Keratinocyte (primary cell): ENCODE measurements at regions not wholly inside any gene's neighbourhood (a gene's known extent, or its start where the extent isn't known, plus 50 kb on each side); places are given as distances from the start of the nearest gene placed in this dataset.

Experiments
- CTCF ChIP-seq, 3 experiments: IDR thresholded peaks in 1 of 3; conservative IDR thresholded peaks in 1 of 3; optimal IDR thresholded peaks in 1 of 3; 2 replicates in 2 of 3; 3 replicates in 1 of 3; pipeline versions ENCODE3 to v1.5.1; 2011; ENCODE audit warnings: low read length in 3 of 3, mild to moderate bottlenecking in 3 of 3, moderate library complexity in 2 of 3, control low read depth in 1 of 3, inconsistent platforms in 1 of 3; ENCODE audit not compliant: insufficient read depth in 2 of 3; ENCODE audit errors: extremely low read depth in 1 of 3
- EZH2 ChIP-seq: IDR thresholded peaks from one replicate; pipeline ENCODE4 v1.6.1; 2012; ENCODE audit warnings: inconsistent platforms, mild to moderate bottlenecking, low read length, moderate library complexity

DNA sequence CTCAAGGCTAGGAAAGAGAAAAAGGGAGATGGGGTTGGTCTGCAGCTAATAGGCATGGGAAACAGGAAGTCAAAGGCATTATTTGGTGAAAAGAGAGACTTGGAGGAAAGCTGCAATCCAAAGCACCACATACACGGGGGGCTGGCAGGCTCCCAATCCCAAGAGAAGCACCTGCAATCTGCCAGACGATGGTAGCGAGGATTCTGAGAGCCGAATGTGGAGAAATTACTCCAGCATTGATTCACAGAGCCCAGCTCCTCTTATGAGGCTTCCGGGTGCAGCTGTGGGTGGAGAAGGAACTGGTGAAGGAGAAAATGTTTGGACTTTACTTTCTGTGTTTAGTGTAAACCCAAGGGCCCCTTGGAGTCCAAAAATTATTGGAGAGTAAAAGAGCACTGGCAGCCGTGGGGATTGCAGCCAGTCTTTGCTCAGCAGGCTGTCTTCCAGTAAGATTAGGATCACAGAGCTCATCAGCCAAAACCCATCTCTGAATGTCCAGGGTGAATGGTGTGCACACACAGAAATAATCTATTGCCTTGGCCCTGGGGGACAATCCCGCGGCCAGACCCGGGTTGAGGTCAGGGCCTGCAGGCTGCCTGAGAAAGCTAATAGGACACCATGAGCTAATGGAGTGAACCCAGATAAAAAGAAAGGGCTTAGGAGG lies 197.6 kb downstream of the KIT start:
- no peak for TF ChIP-seq CTCF (optimal IDR thresholded peaks at IDR 0.05 in 1 of 3, IDR thresholded peaks at IDR 0.05 in 1 of 3, conservative IDR thresholded peaks at IDR 0.05 in 1 of 3; ENCODE audit: extremely low read depth in 1 of 3, insufficient read depth in 2 of 3, low read length in 3 of 3)
- no peak for TF ChIP-seq EZH2
